ENCODE measurements at regions not wholly inside any gene's neighbourhood (a gene's known extent, or its start where the extent isn't known, plus 50 kb on each side); places are given as distances from the start of the nearest gene placed in this dataset.
"Not testable (repeated sequence)": the region's sequence is repeated elsewhere in the genome, so short reads cannot be mapped to it uniquely, and the experiment has no call there.

- no peak for DNase-seq (ENCODE audit: low read depth in 3 of 3, low spot score in 2 of 3)
These were observed 1135.1 kb upstream of the CHAC2 start for GRCh38 chr2:52632543-52632942.

- DNase-seq (ENCODE audit: low read depth in 3 of 3, low spot score in 2 of 3): no peak
These were observed 1137.7 kb upstream of the CHAC2 start for GRCh38 chr2:52629944-52630343.

- no peak for DNase-seq (ENCODE audit: low read depth in 3 of 3, low spot score in 2 of 3)
These were observed 1138.1 kb upstream of the CHAC2 start for GRCh38 chr2:52629531-52629930.

GRCh38 chr2:52622266-52622665 lies 1145.3 kb upstream of the CHAC2 start:
- no peak for DNase-seq (ENCODE audit: low read depth in 3 of 3, low spot score in 2 of 3)

- DNase-seq (ENCODE audit: low read depth in 3 of 3, low spot score in 2 of 3): no peak
These were observed 1154.5 kb upstream of the CHAC2 start for GRCh38 chr2:52613064-52613463.

- no peak for DNase-seq (ENCODE audit: low read depth in 3 of 3, low spot score in 2 of 3)
These were observed 1155.8 kb upstream of the CHAC2 start for GRCh38 chr2:52611759-52612158.

- no peak for DNase-seq (ENCODE audit: low read depth in 3 of 3, low spot score in 2 of 3)
These were observed 1159.6 kb upstream of the CHAC2 start for GRCh38 chr2:52608030-52608429.

- DNase-seq (ENCODE audit: low read depth in 3 of 3, low spot score in 2 of 3): no peak
These were observed 1170.3 kb upstream of the CHAC2 start for GRCh38 chr2:52597346-52597745.

- DNase-seq (ENCODE audit: low read depth in 3 of 3, low spot score in 2 of 3): peak in 1 of 3 donors; percentile 1
These were observed 1173.6 kb upstream of the CHAC2 start for GRCh38 chr2:52594026-52594425.

- DNase-seq (ENCODE audit: low read depth in 3 of 3, low spot score in 2 of 3): not testable (repeated sequence)
These were observed 1183.5 kb upstream of the CHAC2 start for GRCh38 chr2:52584071-52584470.

- DNase-seq (ENCODE audit: low read depth in 3 of 3, low spot score in 2 of 3): no peak
These were observed 1195.1 kb upstream of the CHAC2 start for GRCh38 chr2:52572469-52572894.

- DNase-seq (ENCODE audit: low read depth in 3 of 3, low spot score in 2 of 3): no peak
These were observed 1195.9 kb upstream of the CHAC2 start for GRCh38 chr2:52571380-52572347.

GRCh38 chr2:52570716-52571115 lies 1196.9 kb upstream of the CHAC2 start:
- no peak for DNase-seq (ENCODE audit: low read depth in 3 of 3, low spot score in 2 of 3)

- DNase-seq (ENCODE audit: low read depth in 3 of 3, low spot score in 2 of 3): no peak
These were observed 1204.5 kb upstream of the CHAC2 start for GRCh38 chr2:52563151-52563550.

GRCh38 chr2:52558265-52558664 lies 1209.3 kb upstream of the CHAC2 start:
- no peak for DNase-seq (ENCODE audit: low read depth in 3 of 3, low spot score in 2 of 3)

GRCh38 chr2:52542297-52542696 lies 1225.3 kb upstream of the CHAC2 start:
- no peak for DNase-seq (ENCODE audit: low read depth in 3 of 3, low spot score in 2 of 3)

- no peak for DNase-seq (ENCODE audit: low read depth in 3 of 3, low spot score in 2 of 3)
These were observed 1228.3 kb upstream of the CHAC2 start for GRCh38 chr2:52539026-52539970.

- no peak for DNase-seq (ENCODE audit: low read depth in 3 of 3, low spot score in 2 of 3)
These were observed 1230.0 kb upstream of the CHAC2 start for GRCh38 chr2:52537588-52537987.

GRCh38 chr2:52536929-52537460 lies 1230.6 kb upstream of the CHAC2 start:
- DNase-seq (ENCODE audit: low read depth in 3 of 3, low spot score in 2 of 3): no peak

GRCh38 chr2:52532956-52533355 lies 1234.6 kb upstream of the CHAC2 start:
- DNase-seq (ENCODE audit: low read depth in 3 of 3, low spot score in 2 of 3): no peak

GRCh38 chr2:52526735-52527134 lies 1240.9 kb upstream of the CHAC2 start:
- DNase-seq (ENCODE audit: low read depth in 3 of 3, low spot score in 2 of 3): no peak
